H1 (cell line): ENCODE measurements at regions not wholly inside any gene's neighbourhood (a gene's known extent, or its start where the extent isn't known, plus 50 kb on each side); places are given as distances from the start of the nearest gene placed in this dataset.

Experiments
- CTCF ChIA-PET: fragments of 300-600 bp; sonication (Branson Sonifier 250); formaldehyde crosslinking; loops from one replicate; lab custom pipeline; 2021; ENCODE audit not compliant: partially characterized antibody; lab: Charles Lee
- POLR2A ChIA-PET: fragments of 300-600 bp; sonication (Branson Sonifier 250); formaldehyde crosslinking; loops from one replicate; lab custom pipeline; 2021; ENCODE audit warnings: inconsistent platforms; ENCODE audit not compliant: partially characterized antibody; lab: Charles Lee
- DNase-seq, 2 experiments: peaks; one replicate each; pipeline versions ENCODE4 v3.0.0 to v3.0.0-alpha.2; 2010 to 2022; ENCODE audit warnings: low spot score in 2 of 2, low read depth in 1 of 2, mixed read lengths in 1 of 2
- FAIRE-seq: peaks from 2 replicates; lab custom pipeline; 2011; peaks lifted over from hg19 to GRCh38; lab: Jason Lieb, UNC
- H2AFZ ChIP-seq: 2 replicates; pipeline ENCODE4 v1.8.1; 2012; ENCODE audit warnings: low read length, inconsistent platforms
- H2AK5ac ChIP-seq: 2 replicates; pipeline ENCODE4 v1.6.1; 2013; ENCODE audit warnings: low read depth, low read length
- H2BK120ac ChIP-seq: replicated peaks from 2 replicates; pipeline ENCODE3; 2013; ENCODE audit warnings: low read depth, low read length, inconsistent platforms
- H2BK12ac ChIP-seq: 2 replicates; pipeline ENCODE4 v1.6.1; 2013; ENCODE audit warnings: low read depth, low read length
- H2BK15ac ChIP-seq: 2 replicates; pipeline ENCODE4 v1.6.1; 2013; ENCODE audit warnings: low read length
- H2BK20ac ChIP-seq: 2 replicates; pipeline ENCODE4 v1.6.1; 2013; ENCODE audit warnings: low read length
- H2BK5ac ChIP-seq: 2 replicates; pipeline ENCODE4 v1.6.1; 2013; ENCODE audit warnings: low read depth, low read length
- H3K14ac ChIP-seq: 2 replicates; pipeline ENCODE4 v1.6.1; 2013; ENCODE audit warnings: inconsistent platforms; ENCODE audit not compliant: insufficient read length
- H3K18ac ChIP-seq: 2 replicates; pipeline ENCODE4 v1.6.1; 2013; ENCODE audit warnings: low read length; ENCODE audit errors: extremely low read depth
- H3K23ac ChIP-seq: 2 replicates; pipeline ENCODE4 v1.6.1; 2013; ENCODE audit warnings: inconsistent platforms; ENCODE audit not compliant: insufficient read length
- H3K23me2 ChIP-seq: 2 replicates; pipeline ENCODE4 v1.6.1; 2013; ENCODE audit warnings: low read depth, low read length
- H3K27ac ChIP-seq: 2 replicates; pipeline ENCODE4 v1.6.1; 2011; ENCODE audit warnings: low read depth, low read length, inconsistent platforms
- H3K27me3 ChIP-seq, 4 experiments: replicated peaks in 1 of 4; 1 replicate in 1 of 4; 2 replicates in 3 of 4; pipeline versions ENCODE4 v1.6.1 to v1.8.1; 2011 to 2013; ENCODE audit warnings: low read length in 3 of 4, mild to moderate bottlenecking in 3 of 4, inconsistent platforms in 2 of 4, mixed read lengths in 2 of 4, moderate library complexity in 1 of 4; ENCODE audit not compliant: control insufficient read depth in 3 of 4, insufficient read depth in 3 of 4; ENCODE audit errors: extremely low read depth in 1 of 4
- H3K36me3 ChIP-seq, 4 experiments: 2 replicates each; pipeline versions ENCODE4 v1.6.1 to v1.8.1; 2011 to 2013; ENCODE audit warnings: mild to moderate bottlenecking in 4 of 4, low read length in 3 of 4, moderate library complexity in 2 of 4, control low read depth in 1 of 4, inconsistent platforms in 1 of 4; ENCODE audit not compliant: insufficient read depth in 4 of 4, control insufficient read depth in 2 of 4
- H3K4ac ChIP-seq: replicated peaks from 2 replicates; pipeline ENCODE3; 2013; ENCODE audit warnings: low read length, low read depth, mixed read lengths, inconsistent platforms; ENCODE audit not compliant: insufficient read length
- H3K4me1 ChIP-seq, 4 experiments: replicated peaks in 1 of 4; 1 replicate in 1 of 4; 2 replicates in 3 of 4; pipeline versions ENCODE4 v1.6.1 to v1.8.1; 2011 to 2013; ENCODE audit warnings: low read length in 3 of 4, inconsistent platforms in 2 of 4, mixed read lengths in 1 of 4; ENCODE audit not compliant: insufficient read depth in 4 of 4, control insufficient read depth in 3 of 4
- H3K4me2 ChIP-seq, 2 experiments: 2 replicates each; pipeline versions ENCODE4 v1.6.1 to v1.8.1; 2011 to 2013; ENCODE audit warnings: low read depth in 2 of 2, low read length in 2 of 2, control low read depth in 1 of 2, inconsistent platforms in 1 of 2, mild to moderate bottlenecking in 1 of 2; ENCODE audit not compliant: insufficient read depth in 1 of 2
- H3K4me3 ChIP-seq, 4 experiments: fragments of 200-600, 300-600 bp in 1 of 4; sonication (generic), shearing (Covaris generic), sonication (Bioruptor Twin) in 1 of 4; 2 replicates each; pipeline versions ENCODE4 v1.5.1 to v1.8.1; 2011 to 2016; ENCODE audit warnings: low read length in 4 of 4, low read depth in 3 of 4, control low read depth in 2 of 4, inconsistent platforms in 2 of 4, mild to moderate bottlenecking in 2 of 4, mixed read lengths in 1 of 4, moderate library complexity in 1 of 4; ENCODE audit not compliant: insufficient read depth in 2 of 4; ENCODE audit errors: extremely low read depth in 1 of 4
- H3K56ac ChIP-seq: replicated peaks from 2 replicates; pipeline ENCODE3; 2013; ENCODE audit warnings: low read depth, mild to moderate bottlenecking, mixed read lengths, low read length, inconsistent platforms; ENCODE audit not compliant: insufficient read length
- H3K79me1 ChIP-seq: 2 replicates; pipeline ENCODE4 v1.6.1; 2013; ENCODE audit warnings: low read depth, low read length, control low read depth
- H3K79me2 ChIP-seq, 2 experiments: 2 replicates each; pipeline versions ENCODE4 v1.6.1 to v1.8.1; 2012 to 2013; ENCODE audit warnings: low read length in 2 of 2, mild to moderate bottlenecking in 2 of 2, inconsistent platforms in 1 of 2; ENCODE audit not compliant: insufficient read depth in 2 of 2, control insufficient read depth in 1 of 2
- H3K9ac ChIP-seq, 4 experiments: replicated peaks in 1 of 4; 1 replicate in 1 of 4; 2 replicates in 3 of 4; pipeline versions ENCODE4 v1.6.1 to v1.8.1; 2011 to 2013; ENCODE audit warnings: low read depth in 3 of 4, low read length in 3 of 4, control low read depth in 2 of 4, mild to moderate bottlenecking in 2 of 4, moderate library complexity in 2 of 4, inconsistent platforms in 1 of 4; ENCODE audit errors: extremely low read depth in 1 of 4
- H3K9me3 ChIP-seq, 2 experiments: 2 replicates each; pipeline versions ENCODE4 v1.6.1 to v1.8.1; 2012 to 2013; ENCODE audit warnings: mild to moderate bottlenecking in 2 of 2, moderate library complexity in 2 of 2, control low read depth in 1 of 2, inconsistent platforms in 1 of 2, low read depth in 1 of 2, low read length in 1 of 2, mixed read lengths in 1 of 2; ENCODE audit not compliant: insufficient read depth in 2 of 2
- H4K20me1 ChIP-seq, 2 experiments: replicated peaks in 1 of 2; 2 replicates each; pipeline versions ENCODE3 to v1.8.1; 2011 to 2013; ENCODE audit warnings: inconsistent platforms in 2 of 2, low read length in 2 of 2, mild to moderate bottlenecking in 1 of 2; ENCODE audit not compliant: insufficient read depth in 2 of 2, control insufficient read depth in 1 of 2
- H4K5ac ChIP-seq: 2 replicates; pipeline ENCODE4 v1.6.1; 2013; ENCODE audit warnings: low read length, low read depth, mixed read lengths, inconsistent platforms; ENCODE audit not compliant: insufficient read length
- H4K8ac ChIP-seq: 2 replicates; pipeline ENCODE4 v1.8.0; 2013; ENCODE audit warnings: mild to moderate bottlenecking, moderate library complexity, low read length, inconsistent platforms; ENCODE audit not compliant: insufficient read depth; ENCODE audit errors: extremely low read depth
- H4K91ac ChIP-seq: replicated peaks from 2 replicates; pipeline ENCODE3; 2013; ENCODE audit warnings: low read length, mixed read lengths, inconsistent platforms; ENCODE audit not compliant: insufficient read length
- BCL11A ChIP-seq, 2 experiments: IDR thresholded peaks; one replicate each; pipeline ENCODE4 v1.6.1; 2011; ENCODE audit warnings: low read depth in 2 of 2, low read length in 2 of 2, mild to moderate bottlenecking in 2 of 2
- CBX5 ChIP-seq: fragments of 300-800, 300-1000 bp; sonication (generic); IDR thresholded peaks from 2 replicates; pipeline ENCODE4 v1.7.1; 2016; ENCODE audit warnings: antibody characterized with exemption, low read length, low read depth
- CTCF ChIP-seq, 3 experiments: IDR thresholded peaks; 1 replicate in 2 of 3; 2 replicates in 1 of 3; pipeline versions ENCODE4 v1.5.1 to v1.6.1; 2011; ENCODE audit warnings: low read length in 3 of 3, mild to moderate bottlenecking in 3 of 3, inconsistent platforms in 2 of 3, low read depth in 1 of 3, moderate library complexity in 1 of 3; ENCODE audit not compliant: insufficient read depth in 1 of 3; ENCODE audit errors: control extremely low read depth in 1 of 3
- EGR1 ChIP-seq: IDR thresholded peaks from 2 replicates; pipeline ENCODE4 v1.6.1; 2011; ENCODE audit warnings: low read depth, low read length, borderline replicate concordance
- JUND ChIP-seq: IDR thresholded peaks from 2 replicates; pipeline ENCODE4 v1.6.1; 2011; ENCODE audit warnings: mild to moderate bottlenecking, improper control_type of control experiment, low read length
- PHF8 ChIP-seq: fragments of 200-600 bp; sonication (generic); conservative IDR thresholded peaks from 2 replicates; pipeline ENCODE4 v1.7.1; 2012; ENCODE audit warnings: low read depth, mild to moderate bottlenecking, inconsistent platforms, low read length, moderate library complexity
- RAD21 ChIP-seq, 2 experiments: IDR thresholded peaks in 1 of 2; conservative IDR thresholded peaks in 1 of 2; 2 replicates each; pipeline ENCODE4 v1.6.1; 2011; ENCODE audit warnings: low read depth in 2 of 2, low read length in 2 of 2, improper control_type of control experiment in 1 of 2, inconsistent platforms in 1 of 2, mild to moderate bottlenecking in 1 of 2, moderate library complexity in 1 of 2
- RFX5 ChIP-seq: IDR thresholded peaks from 2 replicates; pipeline ENCODE4 v1.6.1; 2011; ENCODE audit warnings: low read depth, low read length, improper control_type of control experiment, borderline replicate concordance
- RNF2 ChIP-seq: fragments of 200-900, 300-1000 bp; sonication (generic); IDR thresholded peaks from 2 replicates; pipeline ENCODE4 v1.7.1; 2016; ENCODE audit warnings: borderline replicate concordance, low read depth, mild to moderate bottlenecking, antibody characterized with exemption, low read length; ENCODE audit not compliant: poor library complexity, severe bottlenecking; ENCODE audit errors: missing control alignments
- SAP30 ChIP-seq: fragments of 300-600 bp; sonication (generic); IDR thresholded peaks from 2 replicates; pipeline ENCODE4 v1.7.1; 2012; ENCODE audit warnings: low read length, moderate library complexity, mild to moderate bottlenecking, inconsistent platforms; ENCODE audit not compliant: insufficient read depth, insufficient replicate concordance
- SP4 ChIP-seq: IDR thresholded peaks from 2 replicates; pipeline ENCODE4 v1.6.1; 2012; ENCODE audit warnings: low read length, inconsistent platforms
- WGBS, 2 experiments: shearing (Covaris generic) in 1 of 2; methylation state at CpG; one replicate each; pipeline versions ENCODE4 v1.1.6 to v1.1.7; 2013 to 2015; ENCODE audit warnings: low lambda C conversion rate in 2 of 2, mixed read lengths in 2 of 2, inconsistent platforms in 1 of 2, low coverage in 1 of 2, missing lambda C conversion rate in 1 of 2; ENCODE audit not compliant: insufficient replicate concordance in 2 of 2, insufficient coverage in 1 of 2, insufficient read length in 1 of 2; ENCODE audit errors: extremely low coverage in 1 of 2, missing lambda C conversion rate in 1 of 2; 5-methylcytosine and 5-hydroxymethylcytosine counted together

GRCh38 chr5:71971862-71972261 is 135.4 kb upstream of the MAP1B start:
- Histone ChIP-seq H3K14ac (no peak overlapping the region), H2BK120ac (no peak overlapping the region), H3K4ac (no peak overlapping the region), H3K23ac (no peak overlapping the region), H3K27ac (no peak overlapping the region), H4K8ac (no peak overlapping the region), H3K9me3 (no peaks in the 10 kb centered on the region), H3K4me2 (no peak overlapping the region), H3K23me2 (no peaks in the 10 kb centered on the region), H2BK15ac (no peak overlapping the region), H2AFZ (no peak overlapping the region), H2BK5ac (no peak overlapping the region), H2BK20ac (no peak overlapping the region), H3K36me3 (no peaks in the 10 kb centered on the region), H3K27me3 (no peaks in the 10 kb centered on the region), H4K91ac (no peak overlapping the region), H3K4me1 (no peaks in the 10 kb centered on the region), H2BK12ac (no peak overlapping the region), H3K4me3 (no peak overlapping the region), H4K5ac (no peak overlapping the region), H3K18ac (no peak overlapping the region), H4K20me1 (no peaks in the 10 kb centered on the region), H3K79me2 (no peaks in the 10 kb centered on the region), H3K79me1 (no peaks in the 10 kb centered on the region), H2AK5ac (no peak overlapping the region), H3K9ac (no peak overlapping the region), H3K56ac (no peak overlapping the region)
- DNase-seq (no peak), FAIRE-seq (no peak)
- CTCF ChIA-PET, result interaction anchor here (0.7 to 0.8 kb wide), 2 partner anchors 16 to 162 kb away, joined by 3 to 4 read pairs; no protein-coding TSS in a partner anchor
- WGBS, 2 experiments, result 96% methylated on average over 2 of the region's 2 CpGs; no CpG with 5 or more reads in 1 of the 2 experiments
- POLR2A ChIA-PET, result no interaction called here
- TF ChIP-seq EGR1 (no peak), CTCF (IDR thresholded peaks at IDR 0.05; ENCODE audit: control extremely low read depth in 1 of 3, insufficient read depth in 1 of 3, low read depth in 1 of 3, low read length in 3 of 3) (no peak), CBX5 (no peak), BCL11A (IDR thresholded peaks at IDR 0.05; ENCODE audit: low read depth in 2 of 2, low read length in 2 of 2) (no peak), JUND (no peak), SP4 (no peak), PHF8 (no peak), RFX5 (no peak), RNF2 (no peak), RAD21 (IDR thresholded peaks at IDR 0.05 in 1 of 2, conservative IDR thresholded peaks at IDR 0.05 in 1 of 2; ENCODE audit: low read depth in 2 of 2, low read length in 2 of 2) (no peak), SAP30 (no peak)
